Right atrium auricular region (tissue), 2 donors: ENCODE measurements at regions not wholly inside any gene's neighbourhood (a gene's known extent, or its start where the extent isn't known, plus 50 kb on each side); places are given as distances from the start of the nearest gene placed in this dataset.

Experiments used
- DNase-seq: peaks from one replicate; pipeline ENCODE4 v3.0.0-alpha.2; 2019; ENCODE audit warnings: low spot score
- H3K27ac ChIP-seq, 2 donors: fragments of 200-600 bp; sonication (generic); 1 replicate in 1 of 2; 2 replicates in 1 of 2; pipeline ENCODE4 v1.5.1; 2016 to 2019
- H3K27me3 ChIP-seq, 2 donors: fragments of 200-600 bp; sonication (generic); one replicate each; pipeline versions ENCODE4 v1.5.1 to v1.6.0; 2017 to 2019
- H3K36me3 ChIP-seq: fragments of 200-600 bp; sonication (generic); one replicate; pipeline ENCODE4 v1.5.1; 2016
- H3K4me1 ChIP-seq, 2 donors: fragments of 200-600 bp; sonication (generic); one replicate each; pipeline versions ENCODE4 v1.5.1 to v1.6.0; 2017 to 2019
- H3K4me3 ChIP-seq, 2 donors: fragments of 200-600 bp; sonication (generic); 1 replicate in 1 of 2; 2 replicates in 1 of 2; pipeline ENCODE4 v1.5.1; 2017 to 2019; ENCODE audit warnings: mild to moderate bottlenecking in 1 of 2, moderate library complexity in 1 of 2
- H3K9me3 ChIP-seq, 2 donors: fragments of 200-600 bp; sonication (generic); one replicate each; pipeline ENCODE4 v1.5.1; 2019
- TF ChIP-seq, protein P1 (sequence below), 2 donors: fragments of 200-600 bp; sonication (generic); IDR thresholded peaks; one replicate each; pipeline ENCODE4 v1.5.1; 2019; ENCODE audit warnings: antibody characterized with exemption in 2 of 2

- Histone ChIP-seq H3K9me3 (no peaks in the 10 kb centered on the region), H3K27ac (no peak overlapping the region)
- TF ChIP-seq, protein P1, sequence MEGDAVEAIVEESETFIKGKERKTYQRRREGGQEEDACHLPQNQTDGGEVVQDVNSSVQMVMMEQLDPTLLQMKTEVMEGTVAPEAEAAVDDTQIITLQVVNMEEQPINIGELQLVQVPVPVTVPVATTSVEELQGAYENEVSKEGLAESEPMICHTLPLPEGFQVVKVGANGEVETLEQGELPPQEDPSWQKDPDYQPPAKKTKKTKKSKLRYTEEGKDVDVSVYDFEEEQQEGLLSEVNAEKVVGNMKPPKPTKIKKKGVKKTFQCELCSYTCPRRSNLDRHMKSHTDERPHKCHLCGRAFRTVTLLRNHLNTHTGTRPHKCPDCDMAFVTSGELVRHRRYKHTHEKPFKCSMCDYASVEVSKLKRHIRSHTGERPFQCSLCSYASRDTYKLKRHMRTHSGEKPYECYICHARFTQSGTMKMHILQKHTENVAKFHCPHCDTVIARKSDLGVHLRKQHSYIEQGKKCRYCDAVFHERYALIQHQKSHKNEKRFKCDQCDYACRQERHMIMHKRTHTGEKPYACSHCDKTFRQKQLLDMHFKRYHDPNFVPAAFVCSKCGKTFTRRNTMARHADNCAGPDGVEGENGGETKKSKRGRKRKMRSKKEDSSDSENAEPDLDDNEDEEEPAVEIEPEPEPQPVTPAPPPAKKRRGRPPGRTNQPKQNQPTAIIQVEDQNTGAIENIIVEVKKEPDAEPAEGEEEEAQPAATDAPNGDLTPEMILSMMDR (IDR thresholded peaks at IDR 0.05) = no peak
Observed at GRCh38 chr2:149894760-149895159, 307.2 kb upstream of the MMADHC start.

GRCh38 chr2:149894226-149894625, 306.7 kb upstream of the MMADHC start:
- TF ChIP-seq, protein P1 (IDR thresholded peaks at IDR 0.05) = no peak
- H3K4me3 ChIP-seq = no peak overlapping the region
- H3K4me1 ChIP-seq = no peaks in the 10 kb centered on the region
- no peaks in the 10 kb centered on the region for H3K27me3 ChIP-seq
- no peak overlapping the region for H3K27ac ChIP-seq
- H3K36me3 ChIP-seq = no peaks in the 10 kb centered on the region
- DNase-seq = no peak
- H3K9me3 ChIP-seq = no peaks in the 10 kb centered on the region

More at GRCh38 chr2:149894760-149895159, 307.2 kb upstream of the MMADHC start:
- Histone ChIP-seq H3K27me3 (no peaks in the 10 kb centered on the region), H3K4me3 (no peak overlapping the region), H3K4me1 (no peaks in the 10 kb centered on the region), H3K36me3 (no peaks in the 10 kb centered on the region)
- DNase-seq = no peak

DNA sequence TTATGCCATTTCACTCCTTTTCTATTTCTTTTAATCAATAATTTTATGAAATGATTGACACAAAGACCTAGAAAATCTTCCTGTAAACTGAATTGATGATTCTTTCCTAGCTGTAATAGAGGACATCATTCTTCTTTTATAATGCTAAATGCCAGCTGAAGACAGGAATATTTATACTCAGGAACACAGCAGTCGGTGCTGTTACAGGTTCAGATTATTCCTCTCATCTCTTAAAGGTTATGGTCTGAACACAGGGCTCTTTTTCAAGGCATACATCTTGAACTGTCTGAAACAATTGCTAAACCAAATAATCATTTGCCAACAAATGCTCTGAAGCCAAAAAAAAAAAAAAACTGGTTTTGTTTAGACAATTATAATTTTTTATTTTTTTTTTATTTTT, 305.0 kb upstream of the MMADHC start:
- Histone ChIP-seq H3K4me1 (no peaks in the 10 kb centered on the region), H3K27me3 (no peaks in the 10 kb centered on the region), H3K27ac (no peak overlapping the region), H3K9me3 (no peaks in the 10 kb centered on the region), H3K36me3 (no peaks in the 10 kb centered on the region), H3K4me3 (no peak overlapping the region)
- DNase-seq = no peak
- TF ChIP-seq, protein P1 (IDR thresholded peaks at IDR 0.05) = no peak

- Histone ChIP-seq H3K4me3 (no peak overlapping the region), H3K4me1 (no peaks in the 10 kb centered on the region), H3K27ac (no peak overlapping the region), H3K27me3 (no peaks in the 10 kb centered on the region), H3K36me3 (no peaks in the 10 kb centered on the region), H3K9me3 (no peaks in the 10 kb centered on the region)
- TF ChIP-seq, protein P1 (IDR thresholded peaks at IDR 0.05) = no peak
- no peak for DNase-seq
Observed at GRCh38 chr2:149885946-149886345, 298.4 kb upstream of the MMADHC start.

GRCh38 chr2:149885468-149885867, 297.9 kb upstream of the MMADHC start:
- TF ChIP-seq, protein P1 (IDR thresholded peaks at IDR 0.05) = no peak
- Histone ChIP-seq H3K9me3 (no peaks in the 10 kb centered on the region), H3K27me3 (no peaks in the 10 kb centered on the region), H3K4me1 (no peaks in the 10 kb centered on the region), H3K27ac (no peak overlapping the region), H3K36me3 (no peaks in the 10 kb centered on the region), H3K4me3 (no peak overlapping the region)
- no peak for DNase-seq

DNA sequence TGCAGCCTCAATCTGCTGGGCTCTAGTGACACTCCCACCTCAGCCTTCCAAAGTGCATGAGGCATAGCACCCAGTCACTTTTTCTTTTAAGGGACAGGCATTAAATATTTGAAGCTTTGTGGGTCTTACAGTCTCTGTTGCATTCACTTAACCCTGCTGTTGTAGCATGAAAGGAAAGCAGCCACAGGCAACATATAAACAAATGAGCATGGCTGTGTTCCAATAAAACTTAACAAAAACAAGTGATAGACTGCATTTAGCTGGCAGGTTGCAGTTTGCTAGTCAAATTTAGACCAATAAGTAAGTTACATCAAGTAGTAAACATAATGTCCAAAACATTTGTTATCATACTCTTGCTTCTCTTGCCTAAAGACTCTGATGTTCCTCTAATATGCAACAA, 297.3 kb upstream of the MMADHC start:
- TF ChIP-seq, protein P1 (IDR thresholded peaks at IDR 0.05) = no peak
- no peak for DNase-seq
- Histone ChIP-seq H3K27me3 (no peaks in the 10 kb centered on the region), H3K4me1 (no peaks in the 10 kb centered on the region), H3K27ac (no peak overlapping the region), H3K9me3 (no peaks in the 10 kb centered on the region), H3K36me3 (no peaks in the 10 kb centered on the region), H3K4me3 (no peak overlapping the region)
